Breast epithelium (tissue), 3 donors: ENCODE measurements at regions not wholly inside any gene's neighbourhood (a gene's known extent, or its start where the extent isn't known, plus 50 kb on each side); places are given as distances from the start of the nearest gene placed in this dataset.

Experiments
- POLR2A ChIP-seq: fragments of 450-650 bp; IDR thresholded peaks from one replicate; pipeline ENCODE4 v1.6.1; 2016; ENCODE audit warnings: antibody characterized with exemption, mild to moderate bottlenecking, moderate library complexity
- TF ChIP-seq, protein P1 (sequence below), 3 donors: fragments of 450-650 bp; IDR thresholded peaks; one replicate each; pipeline ENCODE4 v1.5.1; 2016 to 2017; ENCODE audit warnings: antibody characterized with exemption in 3 of 3, mild to moderate bottlenecking in 3 of 3, moderate library complexity in 3 of 3

DNA sequence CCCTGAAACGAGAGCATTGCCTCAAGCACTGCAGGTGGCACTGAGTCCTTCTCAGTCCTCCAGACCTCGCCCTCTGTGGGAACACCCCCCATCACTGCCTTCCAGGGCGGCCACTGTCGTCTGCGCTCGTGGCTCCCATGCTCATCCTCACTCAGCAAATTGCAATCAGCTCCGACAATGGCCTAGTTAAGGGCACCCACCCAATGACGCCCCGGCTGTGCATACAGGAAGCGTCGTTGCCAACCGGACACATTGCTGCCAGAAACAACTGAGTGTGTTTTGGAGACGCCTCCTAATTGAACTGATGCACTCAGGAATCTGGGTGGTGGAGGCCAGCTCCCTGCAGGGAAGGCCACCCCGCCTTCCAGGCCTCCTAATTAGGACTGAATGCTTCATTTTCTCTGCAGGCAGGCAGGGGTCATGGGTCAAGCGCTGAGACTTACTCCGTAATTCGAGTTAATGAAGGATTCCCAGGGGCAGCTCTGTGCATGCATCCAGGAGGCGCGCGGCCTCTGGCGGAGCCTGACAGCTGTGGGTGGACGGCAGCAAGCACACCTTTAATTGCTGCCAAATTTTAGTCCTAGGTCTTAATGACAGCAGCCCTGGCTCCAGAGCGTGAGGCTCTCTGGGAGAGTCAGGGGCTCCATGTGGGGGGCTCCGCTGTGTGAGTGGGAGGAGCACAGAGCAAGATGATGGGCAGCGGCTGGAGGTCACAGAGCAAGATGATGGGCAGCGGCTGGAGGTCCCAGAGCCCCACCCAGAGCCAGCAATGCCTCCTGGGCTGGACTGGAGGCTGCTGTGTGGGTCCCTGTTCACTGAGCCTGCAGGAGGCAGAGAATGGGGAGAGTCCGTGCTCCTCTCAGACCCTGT is 199.0 kb downstream of the BRD1 start:
- TF ChIP-seq, protein P1, sequence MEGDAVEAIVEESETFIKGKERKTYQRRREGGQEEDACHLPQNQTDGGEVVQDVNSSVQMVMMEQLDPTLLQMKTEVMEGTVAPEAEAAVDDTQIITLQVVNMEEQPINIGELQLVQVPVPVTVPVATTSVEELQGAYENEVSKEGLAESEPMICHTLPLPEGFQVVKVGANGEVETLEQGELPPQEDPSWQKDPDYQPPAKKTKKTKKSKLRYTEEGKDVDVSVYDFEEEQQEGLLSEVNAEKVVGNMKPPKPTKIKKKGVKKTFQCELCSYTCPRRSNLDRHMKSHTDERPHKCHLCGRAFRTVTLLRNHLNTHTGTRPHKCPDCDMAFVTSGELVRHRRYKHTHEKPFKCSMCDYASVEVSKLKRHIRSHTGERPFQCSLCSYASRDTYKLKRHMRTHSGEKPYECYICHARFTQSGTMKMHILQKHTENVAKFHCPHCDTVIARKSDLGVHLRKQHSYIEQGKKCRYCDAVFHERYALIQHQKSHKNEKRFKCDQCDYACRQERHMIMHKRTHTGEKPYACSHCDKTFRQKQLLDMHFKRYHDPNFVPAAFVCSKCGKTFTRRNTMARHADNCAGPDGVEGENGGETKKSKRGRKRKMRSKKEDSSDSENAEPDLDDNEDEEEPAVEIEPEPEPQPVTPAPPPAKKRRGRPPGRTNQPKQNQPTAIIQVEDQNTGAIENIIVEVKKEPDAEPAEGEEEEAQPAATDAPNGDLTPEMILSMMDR (IDR thresholded peaks at IDR 0.05): no peak
- TF ChIP-seq POLR2A: no peak
